Ovary (tissue), 3 donors: ENCODE measurements at regions not wholly inside any gene's neighbourhood (a gene's known extent, or its start where the extent isn't known, plus 50 kb on each side); places are given as distances from the start of the nearest gene placed in this dataset.

Source experiments
- CTCF ChIP-seq, 3 donors: fragments of 450-650 bp in 2 of 3; fragments of 200-600 bp in 1 of 3; IDR thresholded peaks; one replicate each; pipeline versions ENCODE4 v1.5.1 to v1.8.0; 2016 to 2022; ENCODE audit warnings: antibody characterized with exemption in 3 of 3, mild to moderate bottlenecking in 1 of 3
- EP300 ChIP-seq: sonication (generic); formaldehyde crosslinking; IDR thresholded peaks from one replicate; pipeline ENCODE4 v1.6.1; 2017; ENCODE audit warnings: antibody characterized with exemption
- POLR2A ChIP-seq: fragments of 450-650 bp; IDR thresholded peaks from one replicate; pipeline ENCODE4 v1.6.1; 2017; ENCODE audit warnings: antibody characterized with exemption, mild to moderate bottlenecking, moderate library complexity
- donor health status: DM: no; HTN: no; CAD: no.

DNA sequence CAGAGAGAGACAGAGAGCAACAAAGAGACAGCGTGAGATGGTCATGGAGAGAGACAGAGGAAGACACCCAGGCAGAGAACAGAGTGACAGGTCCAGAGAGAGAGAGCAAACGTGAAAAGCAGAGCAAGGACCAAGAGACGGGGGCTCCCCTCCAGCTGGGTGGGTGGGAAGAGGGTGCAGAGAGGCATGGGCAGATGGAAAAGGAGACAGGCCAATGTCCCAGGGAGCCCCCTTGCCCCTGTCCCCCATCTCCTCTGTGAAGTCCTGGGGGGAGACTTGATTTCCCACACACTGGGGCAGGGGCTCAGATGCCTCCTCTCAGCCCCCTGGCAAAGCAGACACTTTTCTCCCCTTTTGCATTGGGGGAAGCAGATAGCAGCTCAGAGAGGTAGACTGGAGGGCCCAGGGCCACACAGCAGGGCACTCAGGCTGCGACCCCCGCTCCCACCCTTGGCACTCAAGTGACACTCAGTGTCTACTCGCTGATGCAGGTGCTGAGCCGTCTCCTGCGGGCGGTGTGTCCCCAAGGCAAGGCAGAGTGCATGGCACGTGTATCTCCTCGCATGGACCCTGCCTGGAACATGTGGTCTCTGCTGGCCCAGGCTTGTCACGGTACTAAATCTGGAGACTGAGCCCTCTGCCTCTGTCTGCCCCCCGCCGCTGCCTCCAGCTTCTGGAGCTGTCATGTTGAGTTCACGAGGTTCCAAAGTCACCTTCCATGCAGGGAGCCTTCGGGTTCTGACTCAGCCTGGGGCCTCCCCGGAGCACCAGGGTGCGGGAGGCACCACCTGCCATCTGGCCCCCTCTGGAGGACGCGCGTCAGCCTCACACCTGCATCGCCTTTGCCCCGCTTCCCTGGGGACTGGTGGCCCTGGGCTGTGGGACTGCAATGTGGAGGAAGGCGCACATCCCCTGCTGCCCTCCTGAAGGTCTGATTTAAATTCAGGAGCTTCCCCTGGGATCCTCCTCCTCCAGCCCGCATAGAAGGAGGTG is 215.9 kb upstream of the GSE1 start:
- TF ChIP-seq POLR2A (no peak), CTCF (IDR thresholded peaks at IDR 0.05) (no peak), EP300 (no peak)
